ENCODE measurements at regions not wholly inside any gene's neighbourhood (a gene's known extent, or its start where the extent isn't known, plus 50 kb on each side); places are given as distances from the start of the nearest gene placed in this dataset.

DNA sequence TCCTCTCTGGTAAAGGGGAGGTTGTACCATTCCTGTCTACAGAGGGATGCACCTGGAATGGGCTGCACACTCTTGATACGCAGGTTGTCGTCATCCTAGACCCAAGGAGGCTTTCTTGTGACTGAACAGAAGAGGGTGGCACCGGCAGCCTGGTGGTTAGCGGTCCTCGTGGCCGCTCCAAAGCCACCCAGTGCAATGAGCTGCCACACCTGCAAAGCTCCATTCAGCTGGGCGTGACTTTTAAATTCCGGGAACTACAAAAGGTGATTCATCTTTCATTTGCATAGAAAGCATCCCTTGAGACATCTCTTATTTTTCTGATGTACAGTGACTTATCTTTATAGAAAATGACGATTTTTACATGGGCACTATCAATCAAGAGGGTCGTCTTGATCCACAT is 286.1 kb upstream of the IRX1 start:
- Histone ChIP-seq H3K4me3 (replicated peaks in 1 of 3; ENCODE audit: low read depth in 2 of 3, low read length in 3 of 3) (no peak overlapping the region), H3K9ac (ENCODE audit: insufficient read depth, low read length, poor library complexity, severe bottlenecking) (no peak overlapping the region), H3K4me2 (replicated peaks; ENCODE audit: extremely low read depth, low read length, poor library complexity, severe bottlenecking) (no peak overlapping the region), H3K9me3 (replicated peaks in 1 of 2; ENCODE audit: control insufficient read depth in 1 of 2, insufficient read depth in 1 of 2, low read length in 2 of 2) (peaks cover 18 to 54% of the 10 kb centered on the region in 2 donors), H3K27ac (ENCODE audit: low read depth in 1 of 2, low read length in 2 of 2) (no peak overlapping the region), H3K4me1 (ENCODE audit: control insufficient read depth in 1 of 2, insufficient read depth in 2 of 2, low read length in 2 of 2) (no peaks in the 10 kb centered on the region), H3K36me3 (replicated peaks in 1 of 2; ENCODE audit: control insufficient read depth in 1 of 2, insufficient read depth in 2 of 2, low read length in 2 of 2) (no peaks in the 10 kb centered on the region), H3K27me3 (ENCODE audit: control insufficient read depth in 2 of 2, insufficient read depth in 2 of 2, low read length in 2 of 2) (no peaks in the 10 kb centered on the region), H3K79me2 (ENCODE audit: insufficient read depth, low read length) (no peaks in the 10 kb centered on the region), H4K20me1 (ENCODE audit: insufficient read depth, low read length) (no peaks in the 10 kb centered on the region), H2AFZ (ENCODE audit: insufficient read depth, low read depth, low read length, poor library complexity, severe bottlenecking) (no peak overlapping the region)
- Mint-ChIP-seq H3K4me1 (no peaks in the 10 kb centered on the region), H3K27me3 (ENCODE audit: low read depth in 3 of 3) (peaks cover 0 to 4% (median 3%) of the 10 kb centered on the region in 3 donors), H3K27ac (no peak overlapping the region), H3K36me3 (no peaks in the 10 kb centered on the region), H3K9me3 (peaks cover 13 to 39% (median 21%) of the 10 kb centered on the region in 7 donors), H3K4me3 (no peak overlapping the region)
- intact Hi-C loops (cut with micrococcal nuclease) = no loop called here
- TF ChIP-seq, protein P1, sequence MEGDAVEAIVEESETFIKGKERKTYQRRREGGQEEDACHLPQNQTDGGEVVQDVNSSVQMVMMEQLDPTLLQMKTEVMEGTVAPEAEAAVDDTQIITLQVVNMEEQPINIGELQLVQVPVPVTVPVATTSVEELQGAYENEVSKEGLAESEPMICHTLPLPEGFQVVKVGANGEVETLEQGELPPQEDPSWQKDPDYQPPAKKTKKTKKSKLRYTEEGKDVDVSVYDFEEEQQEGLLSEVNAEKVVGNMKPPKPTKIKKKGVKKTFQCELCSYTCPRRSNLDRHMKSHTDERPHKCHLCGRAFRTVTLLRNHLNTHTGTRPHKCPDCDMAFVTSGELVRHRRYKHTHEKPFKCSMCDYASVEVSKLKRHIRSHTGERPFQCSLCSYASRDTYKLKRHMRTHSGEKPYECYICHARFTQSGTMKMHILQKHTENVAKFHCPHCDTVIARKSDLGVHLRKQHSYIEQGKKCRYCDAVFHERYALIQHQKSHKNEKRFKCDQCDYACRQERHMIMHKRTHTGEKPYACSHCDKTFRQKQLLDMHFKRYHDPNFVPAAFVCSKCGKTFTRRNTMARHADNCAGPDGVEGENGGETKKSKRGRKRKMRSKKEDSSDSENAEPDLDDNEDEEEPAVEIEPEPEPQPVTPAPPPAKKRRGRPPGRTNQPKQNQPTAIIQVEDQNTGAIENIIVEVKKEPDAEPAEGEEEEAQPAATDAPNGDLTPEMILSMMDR (IDR thresholded peaks at IDR 0.05) = no peak
- no peak for DNase-seq
- 71% methylated on average over 6 of the region's 10 CpGs for WGBS (ENCODE audit: insufficient coverage)

DNA sequence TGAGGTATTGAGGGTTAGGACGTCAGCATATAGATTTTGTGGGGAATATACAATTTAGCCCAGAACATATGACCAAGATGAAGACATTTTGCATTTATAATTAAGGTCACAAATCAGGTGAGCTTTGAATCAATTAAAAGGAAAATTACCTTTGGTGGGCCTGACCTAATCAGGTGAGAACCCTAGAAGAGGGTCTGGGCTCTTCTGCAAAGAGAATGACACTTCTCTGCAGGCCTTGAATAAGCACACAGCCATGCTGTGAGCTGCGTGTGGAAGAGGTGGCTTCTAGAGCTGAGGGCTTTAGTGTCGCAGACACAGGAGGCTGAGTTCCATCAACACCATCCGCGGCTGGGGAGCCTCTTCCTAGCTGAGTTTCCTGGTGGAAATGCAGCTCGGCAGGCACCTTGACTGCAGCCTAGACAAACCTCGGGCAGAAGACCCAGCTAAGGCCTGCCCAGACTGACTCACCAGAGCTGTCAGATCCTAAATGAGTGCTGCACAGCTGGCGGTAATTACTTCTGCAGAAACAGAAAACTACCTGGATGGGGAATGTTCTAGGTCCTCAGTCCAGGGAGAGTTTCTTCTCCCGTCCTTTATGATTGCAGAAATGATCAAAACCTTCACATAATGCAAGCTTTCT is 287.5 kb upstream of the IRX1 start:
- Histone ChIP-seq H3K27ac (ENCODE audit: low read depth in 1 of 2, low read length in 2 of 2) (no peak overlapping the region), H2AFZ (ENCODE audit: insufficient read depth, low read depth, low read length, poor library complexity, severe bottlenecking) (no peak overlapping the region), H3K36me3 (replicated peaks in 1 of 2; ENCODE audit: control insufficient read depth in 1 of 2, insufficient read depth in 2 of 2, low read length in 2 of 2) (no peaks in the 10 kb centered on the region), H3K79me2 (ENCODE audit: insufficient read depth, low read length) (no peaks in the 10 kb centered on the region), H3K4me2 (replicated peaks; ENCODE audit: extremely low read depth, low read length, poor library complexity, severe bottlenecking) (no peak overlapping the region), H3K4me3 (replicated peaks in 1 of 3; ENCODE audit: low read depth in 2 of 3, low read length in 3 of 3) (no peak overlapping the region), H3K27me3 (ENCODE audit: control insufficient read depth in 2 of 2, insufficient read depth in 2 of 2, low read length in 2 of 2) (no peaks in the 10 kb centered on the region), H3K4me1 (ENCODE audit: control insufficient read depth in 1 of 2, insufficient read depth in 2 of 2, low read length in 2 of 2) (no peaks in the 10 kb centered on the region), H4K20me1 (ENCODE audit: insufficient read depth, low read length) (no peaks in the 10 kb centered on the region), H3K9me3 (replicated peaks in 1 of 2; ENCODE audit: control insufficient read depth in 1 of 2, insufficient read depth in 1 of 2, low read length in 2 of 2) (peaks cover 18 to 54% of the 10 kb centered on the region in 2 donors), H3K9ac (ENCODE audit: insufficient read depth, low read length, poor library complexity, severe bottlenecking) (no peak overlapping the region)
- no peaks in the 10 kb centered on the region for H3K4me1 Mint-ChIP-seq
- 87% methylated on average over 7 of the region's 9 CpGs for WGBS (ENCODE audit: insufficient coverage)
- DNase-seq = no peak
- peaks cover 0 to 3% (median 2%) of the 10 kb centered on the region in 3 donors for H3K27me3 Mint-ChIP-seq (ENCODE audit: low read depth in 3 of 3)
- H3K9me3 Mint-ChIP-seq = peaks cover 10 to 39% (median 18%) of the 10 kb centered on the region in 7 donors
- H3K36me3 Mint-ChIP-seq = no peaks in the 10 kb centered on the region
- intact Hi-C loops (cut with micrococcal nuclease) = no loop called here
- no peak overlapping the region for H3K4me3 Mint-ChIP-seq
- H3K27ac Mint-ChIP-seq = no peak overlapping the region
- TF ChIP-seq, protein P1 (IDR thresholded peaks at IDR 0.05) = no peak
